ENCODE measurements at regions not wholly inside any gene's neighbourhood (a gene's known extent, or its start where the extent isn't known, plus 50 kb on each side); places are given as distances from the start of the nearest gene placed in this dataset.

- DNase-seq = no peak
- TF ChIP-seq GATA1 (IDR thresholded peaks at IDR 0.05; ENCODE audit: low read depth, low read length) (no peak), POLR2A (IDR thresholded peaks at IDR 0.05; ENCODE audit: low read length) (no peak)
Observed at GRCh38 chr20:11591965-11592364, 325.7 kb upstream of the BTBD3 start.

- no peak for TF ChIP-seq POLR2A (IDR thresholded peaks at IDR 0.05; ENCODE audit: low read length)
- TF ChIP-seq GATA1 (IDR thresholded peaks at IDR 0.05; ENCODE audit: low read depth, low read length) = no peak
- DNase-seq = no peak
Observed at GRCh38 chr20:11604339-11604738, 313.4 kb upstream of the BTBD3 start.

GRCh38 chr20:11607047-11607446, 310.6 kb upstream of the BTBD3 start:
- TF ChIP-seq GATA1 (IDR thresholded peaks at IDR 0.05; ENCODE audit: low read depth, low read length) = no peak
- TF ChIP-seq POLR2A (IDR thresholded peaks at IDR 0.05; ENCODE audit: low read length) = no peak
- no peak for DNase-seq

GRCh38 chr20:11608736-11609135, 309.0 kb upstream of the BTBD3 start:
- DNase-seq = no peak
- TF ChIP-seq POLR2A (IDR thresholded peaks at IDR 0.05; ENCODE audit: low read length) = no peak
- no peak for TF ChIP-seq GATA1 (IDR thresholded peaks at IDR 0.05; ENCODE audit: low read depth, low read length)

- DNase-seq = no peak
- TF ChIP-seq GATA1 (IDR thresholded peaks at IDR 0.05; ENCODE audit: low read depth, low read length) (no peak), POLR2A (IDR thresholded peaks at IDR 0.05; ENCODE audit: low read length) (no peak)
Observed at GRCh38 chr20:11624704-11625103, 293.0 kb upstream of the BTBD3 start.

GRCh38 chr20:11626551-11626950, 291.1 kb upstream of the BTBD3 start:
- DNase-seq = no peak
- TF ChIP-seq POLR2A (IDR thresholded peaks at IDR 0.05; ENCODE audit: low read length) (no peak), GATA1 (IDR thresholded peaks at IDR 0.05; ENCODE audit: low read depth, low read length) (no peak)

GRCh38 chr20:11642866-11643265, 274.8 kb upstream of the BTBD3 start:
- no peak for TF ChIP-seq POLR2A (IDR thresholded peaks at IDR 0.05; ENCODE audit: low read length)
- no peak for TF ChIP-seq GATA1 (IDR thresholded peaks at IDR 0.05; ENCODE audit: low read depth, low read length)
- DNase-seq = no peak

GRCh38 chr20:11646359-11646758, 271.3 kb upstream of the BTBD3 start:
- TF ChIP-seq POLR2A (IDR thresholded peaks at IDR 0.05; ENCODE audit: low read length) (no peak), GATA1 (IDR thresholded peaks at IDR 0.05; ENCODE audit: low read depth, low read length) (no peak)
- DNase-seq = no peak

- TF ChIP-seq GATA1 (IDR thresholded peaks at IDR 0.05; ENCODE audit: low read depth, low read length) (no peak), POLR2A (IDR thresholded peaks at IDR 0.05; ENCODE audit: low read length) (no peak)
- no peak for DNase-seq
Observed at GRCh38 chr20:11650566-11650965, 267.1 kb upstream of the BTBD3 start.

- no peak for DNase-seq
- no peak for TF ChIP-seq GATA1 (IDR thresholded peaks at IDR 0.05; ENCODE audit: low read depth, low read length)
- TF ChIP-seq POLR2A (IDR thresholded peaks at IDR 0.05; ENCODE audit: low read length) = no peak
Observed at GRCh38 chr20:11651138-11651537, 266.6 kb upstream of the BTBD3 start.

GRCh38 chr20:11651647-11652046, 266.0 kb upstream of the BTBD3 start:
- DNase-seq = no peak
- no peak for TF ChIP-seq GATA1 (IDR thresholded peaks at IDR 0.05; ENCODE audit: low read depth, low read length)
- TF ChIP-seq POLR2A (IDR thresholded peaks at IDR 0.05; ENCODE audit: low read length) = no peak

GRCh38 chr20:11652128-11652527, 265.6 kb upstream of the BTBD3 start:
- no peak for DNase-seq
- no peak for TF ChIP-seq GATA1 (IDR thresholded peaks at IDR 0.05; ENCODE audit: low read depth, low read length)
- TF ChIP-seq POLR2A (IDR thresholded peaks at IDR 0.05; ENCODE audit: low read length) = no peak

GRCh38 chr20:11654766-11655165, 262.9 kb upstream of the BTBD3 start:
- TF ChIP-seq POLR2A (IDR thresholded peaks at IDR 0.05; ENCODE audit: low read length) (no peak), GATA1 (IDR thresholded peaks at IDR 0.05; ENCODE audit: low read depth, low read length) (no peak)
- no peak for DNase-seq

- TF ChIP-seq POLR2A (IDR thresholded peaks at IDR 0.05; ENCODE audit: low read length) (no peak), GATA1 (IDR thresholded peaks at IDR 0.05; ENCODE audit: low read depth, low read length) (no peak)
Observed at GRCh38 chr20:11660673-11661072, 257.0 kb upstream of the BTBD3 start.

GRCh38 chr20:11671015-11671511, 246.6 kb upstream of the BTBD3 start:
- no peak for TF ChIP-seq POLR2A (IDR thresholded peaks at IDR 0.05; ENCODE audit: low read length)

More at GRCh38 chr20:11660673-11661072, 257.0 kb upstream of the BTBD3 start:
- no peak for DNase-seq

GRCh38 chr20:11672959-11673358, 244.7 kb upstream of the BTBD3 start:
- DNase-seq = no peak
- TF ChIP-seq POLR2A (IDR thresholded peaks at IDR 0.05; ENCODE audit: low read length) = no peak
- TF ChIP-seq GATA1 (IDR thresholded peaks at IDR 0.05; ENCODE audit: low read depth, low read length) = no peak

More at GRCh38 chr20:11671015-11671511, 246.6 kb upstream of the BTBD3 start:
- DNase-seq = no peak
